Mammary epithelial cell (primary cell): ENCODE measurements at regions not wholly inside any gene's neighbourhood (a gene's known extent, or its start where the extent isn't known, plus 50 kb on each side); places are given as distances from the start of the nearest gene placed in this dataset.

ENCODE experiments used
- CTCF ChIP-seq, 2 donors: IDR thresholded peaks in 1 of 2; conservative IDR thresholded peaks in 1 of 2; 2 replicates each; pipeline ENCODE4 v1.5.1; 2011 to 2012; ENCODE audit warnings: inconsistent platforms in 2 of 2, low read length in 2 of 2, mild to moderate bottlenecking in 2 of 2, control low read depth in 1 of 2, low read depth in 1 of 2; ENCODE audit not compliant: insufficient read depth in 1 of 2; ENCODE audit errors: extremely low read depth in 1 of 2
- EZH2 ChIP-seq: IDR thresholded peaks from 2 replicates; pipeline ENCODE4 v1.6.1; 2012; ENCODE audit warnings: low read length, inconsistent platforms, borderline replicate concordance

- TF ChIP-seq CTCF (conservative IDR thresholded peaks at IDR 0.05 in 1 of 2, IDR thresholded peaks at IDR 0.05 in 1 of 2; ENCODE audit: extremely low read depth in 1 of 2, insufficient read depth in 1 of 2, low read depth in 1 of 2, low read length in 2 of 2) = no peak
- TF ChIP-seq EZH2 = no peak
Observed at GRCh38 chr6:88359530-88360202, 193.5 kb upstream of the CNR1 start.
